HCT116 (cell line): ENCODE measurements at regions not wholly inside any gene's neighbourhood (a gene's known extent, or its start where the extent isn't known, plus 50 kb on each side); places are given as distances from the start of the nearest gene placed in this dataset.

Experiments used
- CBX3 ChIP-seq: IDR thresholded peaks from 2 replicates; pipeline ENCODE4 v1.6.1; 2012; ENCODE audit warnings: low read depth
- CEBPB ChIP-seq: IDR thresholded peaks from 2 replicates; pipeline ENCODE4 v1.6.1; 2012; ENCODE audit warnings: low read depth
- CTCF ChIP-seq, 3 experiments: fragments of 200-600 bp in 1 of 3; sonication (generic) in 1 of 3; IDR thresholded peaks in 2 of 3; conservative IDR thresholded peaks in 1 of 3; 2 replicates each; pipeline ENCODE4 v1.5.1; 2012 to 2017; ENCODE audit warnings: low read depth in 2 of 3, low read length in 2 of 3, antibody characterized with exemption in 1 of 3, borderline replicate concordance in 1 of 3, control low read depth in 1 of 3, mild to moderate bottlenecking in 1 of 3, mixed read lengths in 1 of 3, mixed run types in 1 of 3, moderate library complexity in 1 of 3; ENCODE audit not compliant: insufficient read depth in 1 of 3
- EZH2phosphoT487 ChIP-seq: fragments of 200-600 bp; IDR thresholded peaks from 2 replicates; pipeline ENCODE4 v1.6.1; 2018; ENCODE audit warnings: antibody characterized with exemption, borderline replicate concordance
- POLR2A ChIP-seq: IDR thresholded peaks from 2 replicates; pipeline ENCODE4 v1.7.0; 2011; ENCODE audit warnings: borderline replicate concordance; ENCODE audit not compliant: insufficient read depth, insufficient read length; ENCODE audit errors: extremely low read depth
- POLR2AphosphoS5 ChIP-seq: IDR thresholded peaks from 2 replicates; pipeline ENCODE4 v1.6.1; 2011; ENCODE audit warnings: mild to moderate bottlenecking, low read depth, low read length, moderate library complexity
- RAD21 ChIP-seq: IDR thresholded peaks from 2 replicates; pipeline ENCODE4 v1.6.1; 2012; ENCODE audit warnings: low read depth, mild to moderate bottlenecking
- SIN3A ChIP-seq: IDR thresholded peaks from 2 replicates; pipeline ENCODE4 v1.6.1; 2012; ENCODE audit warnings: low read depth

GRCh38 chr10:33398796-33399195 is 64.3 kb upstream of the NRP1 start:
- TF ChIP-seq CTCF (IDR thresholded peaks at IDR 0.05 in 2 of 3, conservative IDR thresholded peaks at IDR 0.05 in 1 of 3; ENCODE audit: borderline replicate concordance in 1 of 3, insufficient read depth in 1 of 3, low read depth in 2 of 3, low read length in 2 of 3), result no peak
- no peak for TF ChIP-seq CEBPB
- no peak for TF ChIP-seq POLR2A
- TF ChIP-seq RAD21, result no peak
- TF ChIP-seq CBX3, result no peak
- no peak for TF ChIP-seq SIN3A
- no peak for TF ChIP-seq POLR2AphosphoS5
- no peak for TF ChIP-seq EZH2phosphoT487
